ENCODE measurements at regions not wholly inside any gene's neighbourhood (a gene's known extent, or its start where the extent isn't known, plus 50 kb on each side); places are given as distances from the start of the nearest gene placed in this dataset.

DNA sequence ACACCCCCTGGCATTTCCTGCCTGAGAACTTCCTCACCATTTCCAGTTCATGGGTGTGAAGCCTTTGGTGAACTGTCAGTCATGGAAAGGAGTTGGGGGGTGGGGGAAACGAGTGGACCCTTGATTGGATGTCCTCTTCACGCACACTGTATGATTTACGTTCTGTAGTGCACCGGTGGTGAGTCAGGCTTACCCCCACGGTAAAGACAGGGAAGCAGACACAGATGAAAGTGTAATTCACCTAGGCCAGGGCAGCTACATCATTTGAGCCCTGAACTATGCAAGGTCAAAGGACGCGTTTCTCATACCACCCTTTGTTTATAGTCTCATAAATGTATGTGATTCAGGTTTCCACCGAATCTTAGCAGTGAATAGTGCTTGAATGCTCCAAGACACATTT is 628.3 kb upstream of the PFKP start:
- no peak for DNase-seq (ENCODE audit: low spot score in 2 of 2)
- no peak overlapping the region for H3K27ac ChIP-seq
- no peaks in the 10 kb centered on the region for H3K4me1 ChIP-seq
- H3K36me3 ChIP-seq = no peaks in the 10 kb centered on the region
- H3K27me3 ChIP-seq = no peaks in the 10 kb centered on the region
- H3K4me3 ChIP-seq = no peak overlapping the region
- H3K9me3 ChIP-seq = no peaks in the 10 kb centered on the region
- TF ChIP-seq, protein P1, sequence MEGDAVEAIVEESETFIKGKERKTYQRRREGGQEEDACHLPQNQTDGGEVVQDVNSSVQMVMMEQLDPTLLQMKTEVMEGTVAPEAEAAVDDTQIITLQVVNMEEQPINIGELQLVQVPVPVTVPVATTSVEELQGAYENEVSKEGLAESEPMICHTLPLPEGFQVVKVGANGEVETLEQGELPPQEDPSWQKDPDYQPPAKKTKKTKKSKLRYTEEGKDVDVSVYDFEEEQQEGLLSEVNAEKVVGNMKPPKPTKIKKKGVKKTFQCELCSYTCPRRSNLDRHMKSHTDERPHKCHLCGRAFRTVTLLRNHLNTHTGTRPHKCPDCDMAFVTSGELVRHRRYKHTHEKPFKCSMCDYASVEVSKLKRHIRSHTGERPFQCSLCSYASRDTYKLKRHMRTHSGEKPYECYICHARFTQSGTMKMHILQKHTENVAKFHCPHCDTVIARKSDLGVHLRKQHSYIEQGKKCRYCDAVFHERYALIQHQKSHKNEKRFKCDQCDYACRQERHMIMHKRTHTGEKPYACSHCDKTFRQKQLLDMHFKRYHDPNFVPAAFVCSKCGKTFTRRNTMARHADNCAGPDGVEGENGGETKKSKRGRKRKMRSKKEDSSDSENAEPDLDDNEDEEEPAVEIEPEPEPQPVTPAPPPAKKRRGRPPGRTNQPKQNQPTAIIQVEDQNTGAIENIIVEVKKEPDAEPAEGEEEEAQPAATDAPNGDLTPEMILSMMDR (IDR thresholded peaks at IDR 0.05) = no peak
- TF ChIP-seq EP300 (IDR thresholded peaks at IDR 0.05) (no peak), POLR2A (IDR thresholded peaks at IDR 0.05) (no peak), POLR2AphosphoS5 (IDR thresholded peaks at IDR 0.05) (no peak)
- WGBS = 71% methylated on average over 8 of the region's 8 CpGs

DNA sequence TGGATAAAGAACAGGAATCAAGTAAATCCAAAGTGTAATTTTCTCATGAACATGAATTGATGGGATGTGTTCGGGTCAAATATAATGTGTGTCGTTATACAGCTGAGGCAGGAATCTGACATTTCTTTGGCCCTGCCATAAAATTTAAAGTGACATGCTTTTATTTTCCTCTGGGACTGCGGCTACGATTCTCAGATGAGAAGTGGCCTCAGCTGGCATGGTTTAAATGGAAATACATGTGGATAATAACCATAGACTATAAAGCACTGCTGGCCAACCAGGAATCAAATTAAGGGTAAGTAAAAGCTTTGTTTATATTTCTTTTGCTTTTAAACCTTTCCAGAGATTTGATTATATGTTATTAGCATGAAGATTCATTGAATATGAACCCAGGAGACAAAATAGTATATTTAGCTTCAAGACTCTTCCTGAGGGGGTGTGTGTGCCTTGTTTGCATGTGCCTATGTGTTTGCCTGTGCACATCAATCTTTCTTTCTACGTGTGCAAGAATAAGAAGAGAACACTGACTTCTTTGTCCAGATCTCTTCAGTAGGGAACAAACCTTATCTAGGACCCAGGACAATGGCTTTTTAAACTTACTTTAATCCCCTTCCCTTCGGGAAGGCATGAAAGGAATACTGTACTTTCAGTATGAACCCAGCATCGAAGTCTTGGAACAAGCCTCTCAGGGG is 629.0 kb upstream of the PFKP start:
- Histone ChIP-seq H3K4me3 (no peak overlapping the region), H3K27me3 (no peaks in the 10 kb centered on the region), H3K36me3 (no peaks in the 10 kb centered on the region), H3K27ac (no peak overlapping the region), H3K4me1 (no peaks in the 10 kb centered on the region), H3K9me3 (no peaks in the 10 kb centered on the region)
- no peak for DNase-seq (ENCODE audit: low spot score in 2 of 2)
- WGBS = 65% methylated on average over 7 of the region's 7 CpGs
- TF ChIP-seq POLR2A (IDR thresholded peaks at IDR 0.05) (no peak), POLR2AphosphoS5 (IDR thresholded peaks at IDR 0.05) (no peak), EP300 (IDR thresholded peaks at IDR 0.05) (no peak)
- TF ChIP-seq, protein P1 (IDR thresholded peaks at IDR 0.05) = no peak

DNA sequence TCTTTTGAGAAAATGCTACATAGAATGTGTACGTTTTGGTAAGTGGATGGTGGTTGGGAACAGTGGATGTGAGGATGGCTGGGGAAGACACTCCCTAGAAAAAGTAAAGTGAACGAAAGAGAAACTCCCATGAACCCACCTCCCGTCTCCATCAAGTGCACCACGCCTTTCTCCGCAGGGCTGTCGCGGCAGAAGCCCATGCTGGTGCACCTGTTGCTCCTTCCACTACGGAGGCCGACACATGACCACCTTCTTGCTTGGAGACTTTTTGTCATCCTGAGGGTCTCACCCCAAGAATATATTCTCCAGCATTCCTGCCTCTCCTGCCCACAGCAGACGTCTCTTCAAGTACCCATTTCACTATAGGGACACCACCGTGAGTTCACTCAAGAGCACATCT is 630.4 kb upstream of the PFKP start:
- Histone ChIP-seq H3K9me3 (no peaks in the 10 kb centered on the region), H3K36me3 (no peaks in the 10 kb centered on the region), H3K4me3 (no peak overlapping the region), H3K4me1 (no peaks in the 10 kb centered on the region), H3K27ac (no peak overlapping the region), H3K27me3 (no peaks in the 10 kb centered on the region)
- TF ChIP-seq, protein P1 (IDR thresholded peaks at IDR 0.05) = no peak
- no peak for TF ChIP-seq POLR2A (IDR thresholded peaks at IDR 0.05)
- no peak for TF ChIP-seq EP300 (IDR thresholded peaks at IDR 0.05)
- no peak for TF ChIP-seq POLR2AphosphoS5 (IDR thresholded peaks at IDR 0.05)
- no peak for DNase-seq (ENCODE audit: low spot score in 2 of 2)
- 90% methylated on average over 11 of the region's 11 CpGs for WGBS

DNA sequence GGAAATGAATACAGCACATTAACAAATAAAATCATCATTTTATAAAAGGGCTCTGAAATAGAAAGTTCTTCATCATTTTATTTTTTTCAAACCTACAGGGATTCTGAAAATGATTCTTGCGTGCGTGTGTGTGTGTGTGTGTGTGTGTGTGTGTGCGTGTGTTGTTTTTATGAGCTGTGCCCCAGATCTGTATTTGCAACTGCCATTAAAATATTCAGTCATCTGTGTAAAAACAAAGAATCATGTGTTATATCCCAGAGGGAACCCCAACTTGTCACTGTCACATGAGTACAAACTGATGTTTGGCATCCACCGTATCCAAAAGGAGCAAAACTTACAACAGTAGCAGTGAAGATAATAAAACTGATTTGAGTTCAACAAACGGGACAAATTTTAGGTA is 635.4 kb upstream of the PFKP start:
- WGBS = 62% methylated on average over 5 of the region's 5 CpGs
- TF ChIP-seq POLR2A (IDR thresholded peaks at IDR 0.05) = no peak
- no peak for TF ChIP-seq EP300 (IDR thresholded peaks at IDR 0.05)
- H3K4me1 ChIP-seq = no peaks in the 10 kb centered on the region
- H3K27me3 ChIP-seq = no peaks in the 10 kb centered on the region
- H3K36me3 ChIP-seq = no peaks in the 10 kb centered on the region
- peaks cover 5% of the 10 kb centered on the region for H3K9me3 ChIP-seq
- H3K27ac ChIP-seq = no peak overlapping the region
- DNase-seq (ENCODE audit: low spot score in 2 of 2) = no peak
- no peak overlapping the region for H3K4me3 ChIP-seq

DNA sequence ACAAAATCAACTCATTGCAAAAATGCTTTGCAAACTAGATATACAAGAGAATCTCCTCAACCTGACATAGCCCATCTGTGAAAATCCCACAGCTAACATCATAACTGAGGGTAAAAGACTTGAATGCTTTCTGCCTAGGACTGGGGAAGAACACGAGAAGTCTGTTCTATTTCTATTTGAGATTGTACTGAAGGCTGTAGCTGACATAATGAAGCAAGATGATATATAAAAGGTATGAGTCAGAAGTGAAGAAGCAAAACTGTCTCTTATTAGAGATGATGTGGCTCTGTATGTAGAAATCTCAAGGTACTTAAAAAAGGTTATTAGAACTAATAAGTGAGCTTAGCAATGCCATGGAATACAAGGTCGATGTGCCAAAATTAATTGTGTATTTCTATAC is 639.9 kb upstream of the PFKP start:
- TF ChIP-seq POLR2AphosphoS5 (IDR thresholded peaks at IDR 0.05) (no peak), EP300 (IDR thresholded peaks at IDR 0.05) (no peak), POLR2A (IDR thresholded peaks at IDR 0.05) (no peak)
- TF ChIP-seq, protein P1 (IDR thresholded peaks at IDR 0.05) = no peak
- H3K4me3 ChIP-seq = no peak overlapping the region
- no peak for DNase-seq (ENCODE audit: low spot score in 2 of 2)
- no peaks in the 10 kb centered on the region for H3K36me3 ChIP-seq
- H3K9me3 ChIP-seq = peaks cover 5% of the 10 kb centered on the region
- H3K27me3 ChIP-seq = no peaks in the 10 kb centered on the region
- H3K27ac ChIP-seq = no peak overlapping the region
- WGBS = 79% methylated on average over 2 of the region's 2 CpGs
- no peaks in the 10 kb centered on the region for H3K4me1 ChIP-seq

DNA sequence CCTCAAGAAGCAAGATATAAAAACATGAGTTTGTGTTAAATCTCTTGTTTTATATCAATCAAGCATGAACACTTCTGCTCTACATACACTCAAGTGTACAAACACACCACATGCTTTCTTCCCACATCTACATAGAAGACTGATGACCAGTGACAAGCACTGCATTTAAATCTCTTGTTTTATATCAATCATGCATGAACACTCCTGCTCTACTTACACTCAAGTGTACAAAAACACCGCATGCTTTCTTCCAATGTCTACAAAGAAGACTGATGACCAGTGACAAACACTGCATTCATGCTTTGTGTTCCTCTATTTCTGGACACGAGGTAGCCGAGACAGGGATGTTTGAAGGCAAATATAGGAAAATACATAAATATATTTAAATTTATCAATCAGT is 642.0 kb upstream of the PFKP start:
- 93% methylated on average over 3 of the region's 3 CpGs for WGBS
- H3K27ac ChIP-seq = no peak overlapping the region
- no peak for DNase-seq (ENCODE audit: low spot score in 2 of 2)
- H3K27me3 ChIP-seq = no peaks in the 10 kb centered on the region
- no peaks in the 10 kb centered on the region for H3K9me3 ChIP-seq
- no peaks in the 10 kb centered on the region for H3K36me3 ChIP-seq
- H3K4me1 ChIP-seq = no peaks in the 10 kb centered on the region
- TF ChIP-seq, protein P1 (IDR thresholded peaks at IDR 0.05) = no peak
- TF ChIP-seq EP300 (IDR thresholded peaks at IDR 0.05) (no peak), POLR2A (IDR thresholded peaks at IDR 0.05) (no peak), POLR2AphosphoS5 (IDR thresholded peaks at IDR 0.05) (no peak)
- H3K4me3 ChIP-seq = no peak overlapping the region

All from suprapubic skin (tissue), 4 donors.